Stimulated activated CD8-positive, alpha-beta memory T cell treated with anti-CD3 and anti-CD28 coated beads, Interleukin-2, amount 100 ng/mL, for 1 hour (primary cell): ENCODE measurements at regions not wholly inside any gene's neighbourhood (a gene's known extent, or its start where the extent isn't known, plus 50 kb on each side); places are given as distances from the start of the nearest gene placed in this dataset.

Source experiments
- DNase-seq, 2 donors: peaks; one replicate each; pipeline ENCODE4 v3.0.0-alpha.2; 2020; ENCODE audit warnings: low read depth in 2 of 2

DNA sequence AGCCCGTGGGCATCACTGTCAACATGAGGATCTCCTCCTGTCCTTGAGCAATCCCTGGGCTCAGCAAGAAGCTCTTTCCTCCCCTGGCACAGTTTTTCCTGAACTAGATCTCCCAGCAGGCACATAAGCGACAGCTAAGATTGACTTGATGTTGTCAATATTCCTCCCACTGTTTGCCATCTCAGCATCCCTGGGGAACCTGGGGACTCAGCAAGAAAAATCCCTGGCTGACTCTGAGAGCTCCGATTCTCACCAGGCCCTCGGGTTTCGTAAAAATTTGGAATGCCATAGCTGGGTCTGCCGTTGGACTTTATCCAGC lies 687.2 kb downstream of the MATN1 start:
- DNase-seq, result no peak

GRCh38 chr1:30035522-30036228 lies 687.7 kb downstream of the MATN1 start:
- DNase-seq, result no peak

- no peak for DNase-seq
Observed at GRCh38 chr1:30034627-30035521, 688.5 kb downstream of the MATN1 start.

- no peak for DNase-seq
Observed at GRCh38 chr1:30034105-30034626, 689.2 kb downstream of the MATN1 start.

- no peak for DNase-seq
Observed at GRCh38 chr1:30033256-30034104, 689.9 kb downstream of the MATN1 start.

GRCh38 chr1:30032302-30032701 lies 691.1 kb downstream of the MATN1 start:
- no peak for DNase-seq

DNA sequence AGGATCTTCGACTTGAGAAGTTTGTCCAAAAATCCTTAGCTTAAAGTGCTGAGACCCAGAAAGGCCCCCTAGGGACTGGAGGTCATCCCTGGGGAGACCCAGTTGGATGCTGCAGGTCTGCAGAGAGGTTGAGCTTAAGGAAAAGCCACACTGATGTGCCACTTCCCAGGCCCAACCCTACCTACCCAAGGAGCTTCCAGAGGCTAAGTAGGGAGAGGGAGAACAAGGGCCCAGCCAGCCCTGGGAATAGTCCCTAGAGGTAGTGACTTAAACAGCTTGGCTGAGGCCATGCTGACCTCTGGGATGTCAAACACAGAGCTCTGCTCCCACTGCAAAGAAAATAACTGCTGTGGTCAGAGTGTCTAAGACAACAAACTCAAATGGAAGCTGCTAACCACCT lies 693.7 kb downstream of the MATN1 start:
- DNase-seq, result no peak

DNA sequence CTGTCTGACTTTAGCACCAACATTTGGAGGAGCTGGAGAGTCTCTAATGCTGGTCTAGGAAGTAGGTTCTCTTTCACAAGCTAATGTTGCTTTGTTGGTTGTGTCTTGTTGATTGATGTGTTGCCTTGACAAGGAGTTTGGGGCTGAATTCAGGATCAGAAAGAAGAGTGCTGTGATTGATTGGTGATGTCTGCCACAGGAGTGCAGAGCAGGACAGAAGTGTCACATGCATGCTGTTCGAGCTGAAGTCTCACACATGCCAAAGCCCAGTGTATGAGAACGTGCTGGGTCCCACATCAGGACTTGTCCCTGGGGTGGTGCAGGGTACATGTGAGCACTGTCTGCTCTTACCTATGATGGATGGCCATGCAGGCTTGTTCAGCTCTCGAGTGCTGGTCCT lies 694.4 kb downstream of the MATN1 start:
- no peak for DNase-seq

DNA sequence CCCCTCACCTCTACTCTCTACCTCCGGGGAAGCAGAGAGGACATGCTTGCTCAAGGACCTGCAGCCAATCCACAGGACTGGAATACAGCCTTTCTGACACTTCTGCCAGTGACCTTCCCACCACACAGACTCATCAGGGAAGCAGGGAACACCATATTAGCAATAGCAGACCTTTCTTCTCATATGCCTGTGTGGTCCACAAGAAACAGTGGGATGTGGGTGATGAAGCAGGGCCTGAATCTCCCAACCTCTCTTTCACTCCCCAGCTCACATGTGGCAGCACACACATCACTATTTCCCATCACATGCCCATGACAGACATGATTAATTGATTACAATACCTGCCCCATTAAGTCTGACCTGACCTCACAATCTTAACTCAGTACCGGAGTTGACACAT lies 695.1 kb downstream of the MATN1 start:
- DNase-seq, result no peak

GRCh38 chr1:30027247-30027646 lies 696.1 kb downstream of the MATN1 start:
- no peak for DNase-seq

DNA sequence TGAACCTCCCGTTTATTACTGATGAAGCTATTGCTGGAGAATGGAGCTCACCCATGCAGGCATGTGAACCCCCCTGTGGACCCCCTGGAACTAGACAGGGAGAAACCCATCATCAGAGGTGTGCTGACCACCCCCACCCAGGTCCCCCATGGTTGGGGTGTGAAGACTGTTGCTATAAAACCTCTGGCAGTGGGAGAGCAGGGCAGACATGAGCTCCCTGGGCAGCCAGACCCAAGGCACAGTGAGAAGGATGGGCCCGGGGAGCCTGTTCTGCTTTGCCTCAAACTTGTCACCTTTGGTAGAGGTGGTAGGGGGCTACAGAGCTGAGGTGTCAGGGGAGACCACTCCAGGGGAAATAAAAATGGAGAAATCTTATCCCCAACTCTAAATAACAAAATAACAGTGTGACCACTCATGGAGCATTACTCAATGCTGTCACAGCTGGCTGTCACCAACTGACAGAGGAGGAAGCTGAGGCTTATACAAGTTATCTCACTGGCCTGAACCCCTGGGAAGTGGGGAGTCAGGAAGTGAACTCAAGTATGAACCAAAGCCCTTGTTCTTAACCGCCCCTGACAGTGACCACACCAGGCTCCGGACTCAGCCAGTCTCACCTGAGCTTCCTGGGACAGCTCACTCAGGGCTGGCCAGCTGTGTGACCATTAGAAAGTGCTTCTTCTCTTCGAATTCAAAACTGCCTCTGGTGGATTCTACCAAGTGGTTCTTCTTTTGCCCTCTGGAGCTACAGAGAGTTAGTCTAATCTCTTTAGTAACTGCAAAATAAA lies 698.8 kb downstream of the MATN1 start:
- DNase-seq, result no peak

- DNase-seq, result no peak
Observed at GRCh38 chr1:30023339-30024022, 699.9 kb downstream of the MATN1 start.

GRCh38 chr1:30014031-30014430 lies 709.4 kb downstream of the MATN1 start:
- DNase-seq, result no peak

DNA sequence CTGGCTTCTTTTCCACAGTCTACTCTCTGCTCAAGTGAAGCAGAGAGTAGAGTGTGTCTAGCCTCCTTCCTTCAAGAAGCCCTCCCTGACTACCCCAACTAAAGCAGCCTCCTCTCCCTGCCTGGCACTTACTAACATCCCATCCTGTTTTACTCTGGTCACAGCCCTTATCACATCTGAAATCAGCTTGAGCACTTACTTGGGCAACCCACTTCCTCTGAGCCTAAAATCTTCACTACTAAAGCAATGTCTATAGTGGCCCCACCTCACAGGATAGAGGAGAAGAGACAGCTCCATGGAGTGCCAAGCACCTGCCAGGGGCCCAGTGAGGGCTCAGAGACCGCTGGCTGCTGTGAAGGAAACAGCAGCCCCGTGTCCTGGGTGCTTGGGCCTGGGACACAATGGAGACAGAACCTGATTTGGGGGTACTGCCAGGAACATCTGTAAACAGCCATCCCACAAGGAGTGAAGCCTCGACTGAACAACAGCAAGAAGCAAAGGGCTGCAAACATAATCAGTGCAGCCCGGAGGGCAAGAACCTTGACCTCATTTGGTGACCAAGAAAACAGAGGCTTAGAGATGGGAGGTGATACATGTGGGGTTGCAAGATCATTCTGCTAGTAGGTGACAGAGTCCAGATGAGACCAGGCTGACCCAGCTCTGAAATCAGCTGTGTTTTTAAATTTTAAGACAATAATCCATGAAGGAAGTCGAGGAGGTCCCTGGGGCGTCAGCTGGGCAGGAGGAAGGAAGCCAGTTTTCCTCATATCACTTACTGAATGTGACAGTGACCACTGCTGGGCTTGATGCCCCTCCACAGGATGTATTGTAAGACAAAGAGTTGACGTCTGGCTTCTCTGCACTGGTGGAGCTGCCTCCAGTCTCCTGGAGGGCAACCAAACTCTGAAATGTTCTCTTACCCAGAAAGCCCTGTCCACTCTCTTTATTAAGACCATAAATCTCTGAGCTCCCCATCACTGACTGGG lies 710.6 kb downstream of the MATN1 start:
- DNase-seq, result no peak

GRCh38 chr1:30011970-30012369 lies 711.4 kb downstream of the MATN1 start:
- DNase-seq, result no peak

GRCh38 chr1:30010506-30011106 lies 712.8 kb downstream of the MATN1 start:
- no peak for DNase-seq

DNA sequence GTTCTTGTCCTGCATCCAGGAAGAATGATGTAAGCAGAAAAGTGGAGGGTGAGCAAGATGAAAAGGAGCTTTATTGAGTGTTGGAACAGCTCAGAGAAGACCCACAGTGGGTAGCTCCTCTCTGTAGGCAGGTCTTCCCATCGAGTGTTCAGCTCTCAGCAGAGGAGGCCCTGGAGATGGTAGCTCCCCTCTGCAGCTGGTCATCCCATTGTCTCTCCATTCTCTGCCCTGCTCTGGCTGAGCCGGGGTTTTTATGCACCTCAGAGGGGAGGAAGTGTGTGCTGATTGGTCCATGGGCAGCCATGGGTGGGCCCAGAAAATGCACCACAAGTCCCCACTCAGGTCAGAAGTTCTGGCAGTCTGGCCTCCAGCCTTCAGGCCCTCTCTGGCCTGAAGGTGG lies 713.7 kb downstream of the MATN1 start:
- DNase-seq, result no peak

GRCh38 chr1:30008998-30009657 lies 714.3 kb downstream of the MATN1 start:
- DNase-seq, result no peak
